ENCODE measurements at regions not wholly inside any gene's neighbourhood (a gene's known extent, or its start where the extent isn't known, plus 50 kb on each side); places are given as distances from the start of the nearest gene placed in this dataset.
A peak's percentile ranks its signal among the peaks of the same experiment; 100 is the strongest.
"Not testable (repeated sequence)": the region's sequence is repeated elsewhere in the genome, so short reads cannot be mapped to it uniquely, and the experiment has no call there.

DNA sequence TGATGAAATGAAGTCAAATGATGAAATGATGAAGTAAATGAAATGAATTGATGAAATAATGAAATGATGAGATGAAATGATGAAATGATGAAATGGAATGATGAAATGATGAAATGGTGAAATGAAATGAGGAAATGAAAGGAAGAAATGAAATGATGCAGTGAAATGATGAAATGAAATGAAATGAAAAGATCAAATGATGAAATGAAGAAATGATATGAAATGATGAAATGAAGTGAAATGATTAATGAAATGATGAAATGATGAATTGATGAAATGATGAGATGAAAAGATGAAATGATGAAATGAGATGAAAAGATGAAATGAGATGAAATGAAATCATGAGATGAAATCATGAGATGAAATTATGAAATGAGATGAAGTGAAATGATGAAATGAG is 139.2 kb upstream of the ERV3-1 start:
- not testable (repeated sequence) for DNase-seq (ENCODE audit: low read depth in 2 of 2)

DNA sequence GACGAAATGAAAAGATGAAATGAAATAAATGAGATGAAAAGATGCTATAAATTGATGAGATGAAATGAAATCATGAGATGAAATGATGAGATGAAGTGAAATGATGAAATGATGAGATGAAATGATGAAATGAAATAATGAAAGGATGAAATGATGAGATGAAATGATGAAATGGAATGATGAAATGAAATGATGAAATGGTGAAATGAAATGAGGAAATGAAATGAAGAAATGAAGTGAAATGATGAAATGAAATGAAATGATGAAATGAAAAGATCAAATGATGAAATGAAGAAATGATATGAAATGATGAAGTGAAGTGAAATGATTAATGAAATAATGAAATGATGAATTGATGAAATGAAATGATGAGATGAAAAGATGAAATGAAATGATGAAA is 138.5 kb upstream of the ERV3-1 start:
- DNase-seq (ENCODE audit: low read depth in 2 of 2), result not testable (repeated sequence)

- not testable (repeated sequence) for DNase-seq (ENCODE audit: low read depth in 2 of 2)
These were observed 138.1 kb upstream of the ERV3-1 start for GRCh38 chr7:65144557-65144956.

DNA sequence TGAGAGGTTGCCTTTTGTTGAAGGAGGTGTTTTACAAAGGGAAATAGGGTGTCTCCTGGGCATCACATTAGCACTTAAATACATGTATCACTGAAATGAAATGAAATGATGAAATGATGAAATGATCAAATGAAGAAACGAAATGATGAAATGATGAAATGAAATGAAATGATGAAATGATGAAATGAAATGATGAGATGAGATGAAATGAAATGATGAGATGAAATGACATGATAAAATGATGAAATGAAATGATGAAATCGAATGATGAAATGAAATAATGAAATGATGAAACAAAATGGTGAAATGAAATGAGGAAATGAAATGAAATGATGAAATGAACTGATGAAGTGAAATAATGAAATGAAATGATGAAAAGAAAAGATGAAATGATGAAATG is 137.6 kb upstream of the ERV3-1 start:
- not testable (repeated sequence) for DNase-seq (ENCODE audit: low read depth in 2 of 2)

DNA sequence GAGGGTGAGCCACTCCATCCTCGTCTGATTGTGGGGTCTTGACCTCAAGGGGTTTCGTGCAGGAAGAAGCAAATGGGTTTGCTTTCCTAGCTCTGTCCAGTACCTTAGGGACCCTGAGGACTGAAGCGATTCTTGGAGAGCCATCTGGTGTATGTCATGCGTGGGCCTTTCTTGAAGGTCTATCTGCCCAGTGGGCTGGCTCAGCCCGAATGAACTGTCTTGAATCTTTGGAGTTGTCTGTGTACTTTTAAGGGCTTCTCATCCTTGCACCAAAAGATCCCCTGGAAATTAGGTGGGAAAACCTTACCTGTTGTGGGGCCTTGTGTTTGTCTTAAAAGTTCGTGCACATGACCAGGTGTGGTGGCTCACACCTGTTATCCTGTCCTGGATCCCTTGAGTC is 135.4 kb upstream of the ERV3-1 start:
- DNase-seq (ENCODE audit: low read depth in 2 of 2), result not testable (repeated sequence)

GRCh38 chr7:65141405-65141778 is 134.9 kb upstream of the ERV3-1 start:
- not testable (repeated sequence) for DNase-seq (ENCODE audit: low read depth in 2 of 2)

GRCh38 chr7:65140543-65141404 is 134.3 kb upstream of the ERV3-1 start:
- not testable (repeated sequence) for DNase-seq (ENCODE audit: low read depth in 2 of 2)

- DNase-seq (ENCODE audit: low read depth in 2 of 2), result not testable (repeated sequence)
These were observed 130.4 kb upstream of the ERV3-1 start for GRCh38 chr7:65136850-65137249.

GRCh38 chr7:65133087-65133486 is 126.6 kb upstream of the ERV3-1 start:
- not testable (repeated sequence) for DNase-seq (ENCODE audit: low read depth in 2 of 2)

- DNase-seq (ENCODE audit: low read depth in 2 of 2), result not testable (repeated sequence)
These were observed 125.8 kb upstream of the ERV3-1 start for GRCh38 chr7:65132256-65132655.

DNA sequence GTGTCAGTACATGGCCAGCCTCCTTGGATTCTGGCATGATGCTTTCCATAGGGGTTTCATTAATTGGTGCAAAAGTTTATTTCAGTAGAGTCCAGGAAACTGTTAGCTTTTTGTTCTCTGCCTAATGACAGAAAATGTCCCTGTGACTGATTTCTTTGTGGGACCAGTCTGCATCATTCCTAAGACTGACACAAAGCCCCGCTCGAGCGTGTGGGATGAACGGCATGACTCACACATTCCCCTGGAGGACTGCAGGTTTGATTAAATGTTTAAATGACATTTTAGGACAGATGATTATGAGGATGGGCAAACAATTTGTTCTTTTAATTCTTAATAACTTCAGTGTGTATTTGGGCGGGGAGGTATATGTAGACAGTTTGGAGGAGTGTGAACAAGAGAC is 120.9 kb upstream of the ERV3-1 start:
- not testable (repeated sequence) for DNase-seq (ENCODE audit: low read depth in 2 of 2)

DNA sequence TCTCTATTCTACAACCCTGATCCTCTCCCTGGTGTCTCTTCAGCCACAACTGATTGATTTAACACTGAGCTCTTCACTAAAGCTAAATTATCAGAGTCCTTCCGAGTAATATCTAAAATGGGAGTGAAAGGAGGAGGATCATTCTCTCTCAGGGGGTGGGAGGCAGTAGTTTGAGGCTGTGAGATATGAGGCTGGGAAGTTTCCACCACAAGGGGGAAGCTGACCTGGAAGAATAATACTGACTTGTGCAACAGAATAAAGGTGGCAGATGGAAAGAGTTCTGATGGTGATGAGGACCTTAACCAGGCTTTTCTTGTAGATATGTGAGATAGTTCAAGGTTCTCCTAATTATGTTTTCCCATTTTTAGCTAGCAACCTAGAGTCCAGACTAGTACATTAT is 118.1 kb upstream of the ERV3-1 start:
- DNase-seq (ENCODE audit: low read depth in 2 of 2), result not testable (repeated sequence)

GRCh38 chr7:65105650-65106203 is 99.2 kb upstream of the ERV3-1 start:
- not testable (repeated sequence) for DNase-seq (ENCODE audit: low read depth in 2 of 2)

- DNase-seq (ENCODE audit: low read depth in 2 of 2), result not testable (repeated sequence)
These were observed 94.0 kb upstream of the ERV3-1 start for GRCh38 chr7:65100499-65100898.

DNA sequence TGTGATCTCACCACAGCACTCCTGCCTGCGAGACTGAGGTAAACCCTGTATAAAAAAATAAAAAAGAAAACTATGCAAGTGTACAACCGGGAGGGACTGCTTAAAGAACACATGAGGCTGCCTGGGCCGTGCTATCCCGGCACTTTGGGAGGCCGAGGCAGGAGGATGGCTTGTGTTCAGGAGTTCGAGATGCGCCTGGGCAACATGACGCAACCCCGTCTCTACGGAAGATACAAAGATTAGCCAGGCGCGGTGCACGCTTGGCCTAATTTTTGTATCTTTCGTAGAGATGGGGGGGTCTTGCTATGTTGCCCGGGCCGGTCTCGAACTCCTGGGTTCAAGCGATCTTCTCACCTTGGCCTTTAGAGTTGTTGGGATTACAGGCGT is 75.2 kb upstream of the ERV3-1 start:
- not testable (repeated sequence) for DNase-seq (ENCODE audit: low read depth in 2 of 2)

DNA sequence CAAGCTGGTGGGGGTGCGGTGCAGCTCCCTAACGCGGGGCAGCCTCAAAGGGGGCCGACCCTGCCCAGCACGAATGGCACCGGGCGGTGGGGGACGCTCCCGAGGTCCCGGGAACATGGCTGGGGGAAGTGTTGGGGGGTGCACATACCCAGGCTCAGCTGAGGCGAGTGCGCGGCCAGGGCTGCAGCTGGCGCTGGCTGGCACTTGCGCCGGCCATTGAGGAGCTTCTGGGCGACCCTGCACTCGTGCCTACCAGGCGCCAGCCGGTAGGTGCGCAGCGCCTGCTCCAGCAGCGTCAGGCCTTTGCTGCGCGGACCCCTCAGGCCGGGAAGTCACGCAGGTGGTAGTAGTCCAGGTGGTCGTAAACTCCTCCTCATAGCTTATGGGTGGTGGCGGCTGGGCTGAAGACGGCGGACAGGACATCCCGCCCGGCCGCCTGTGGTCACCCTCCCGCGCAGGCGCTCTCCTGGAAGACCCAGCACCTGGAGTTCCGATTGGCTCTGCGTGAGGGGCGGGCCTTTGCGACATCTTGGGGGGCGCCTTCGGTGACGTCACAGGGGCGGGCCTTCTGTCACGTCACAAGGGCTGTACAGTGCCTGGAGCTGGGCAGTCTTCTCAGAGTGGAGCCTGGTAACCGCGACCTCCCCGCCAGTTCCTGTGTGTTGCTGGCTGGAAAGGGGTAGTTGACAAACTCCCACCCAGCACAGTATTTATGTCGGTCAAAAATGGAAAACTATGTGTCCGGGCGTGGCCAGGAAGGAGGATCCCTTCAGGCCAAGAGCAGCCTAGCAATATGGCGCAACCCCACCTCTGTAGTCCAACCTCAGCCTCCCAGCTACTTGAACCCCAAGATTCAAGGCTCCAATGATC is 74.5 kb upstream of the ERV3-1 start:
- peak; percentile 74 to 89 for DNase-seq (ENCODE audit: low read depth in 2 of 2)

- DNase-seq (ENCODE audit: low read depth in 2 of 2), result not testable (repeated sequence)
These were observed 68.5 kb upstream of the ERV3-1 start for GRCh38 chr7:65074959-65075358.

GRCh38 chr7:65073160-65073559 is 66.7 kb upstream of the ERV3-1 start:
- DNase-seq (ENCODE audit: low read depth in 2 of 2), result not testable (repeated sequence)

DNA sequence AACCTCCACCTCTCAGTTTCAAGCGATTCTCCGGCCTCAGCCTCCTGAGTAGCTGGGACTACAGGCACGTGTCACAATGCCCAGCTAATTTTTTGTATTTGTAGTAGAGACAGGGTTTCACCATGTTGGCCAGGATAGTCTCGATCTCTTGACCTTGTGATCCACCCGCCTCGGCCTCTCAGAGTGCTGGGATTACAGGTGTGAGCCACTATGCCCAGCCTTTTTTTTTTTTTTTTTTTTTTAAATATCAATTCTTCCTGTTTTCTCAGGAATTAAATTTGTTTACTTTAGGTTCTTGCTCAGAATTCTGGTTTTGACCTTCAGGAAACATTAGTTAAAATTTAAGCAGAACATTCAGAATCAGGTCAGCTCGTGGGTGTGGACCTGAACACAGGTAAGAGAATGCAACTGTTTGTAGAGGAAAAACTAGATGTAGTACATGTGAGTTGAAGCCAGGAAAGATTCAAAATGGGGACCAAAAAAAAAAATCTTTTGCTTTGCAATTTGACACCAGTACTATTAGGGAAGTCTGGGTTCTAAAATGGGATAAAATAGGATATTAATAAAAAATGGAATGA is 65.5 kb upstream of the ERV3-1 start:
- DNase-seq (ENCODE audit: low read depth in 2 of 2), result not testable (repeated sequence)

DNA sequence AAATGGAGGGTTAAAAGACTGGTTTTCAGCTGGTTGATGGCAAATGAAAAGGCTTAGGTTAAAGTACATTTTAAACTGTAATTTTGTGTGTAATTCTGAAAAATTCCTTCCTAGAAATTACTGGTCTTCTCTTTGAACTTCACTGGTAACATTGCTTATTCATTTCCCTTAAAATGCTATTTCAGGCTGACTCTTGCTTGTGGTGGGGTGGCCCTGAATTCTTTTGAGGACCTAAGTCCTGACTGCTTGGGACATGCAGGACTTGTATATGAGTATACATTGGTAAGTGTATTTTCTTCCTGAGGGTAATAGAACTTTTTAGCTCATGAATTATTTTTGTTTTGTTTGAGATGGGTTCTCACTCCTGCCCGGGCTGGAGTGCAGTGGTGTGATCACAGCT is 63.0 kb upstream of the ERV3-1 start:
- not testable (repeated sequence) for DNase-seq (ENCODE audit: low read depth in 2 of 2)

- not testable (repeated sequence) for DNase-seq (ENCODE audit: low read depth in 2 of 2)
These were observed 56.1 kb upstream of the ERV3-1 start for GRCh38 chr7:65062566-65062965.

DNA sequence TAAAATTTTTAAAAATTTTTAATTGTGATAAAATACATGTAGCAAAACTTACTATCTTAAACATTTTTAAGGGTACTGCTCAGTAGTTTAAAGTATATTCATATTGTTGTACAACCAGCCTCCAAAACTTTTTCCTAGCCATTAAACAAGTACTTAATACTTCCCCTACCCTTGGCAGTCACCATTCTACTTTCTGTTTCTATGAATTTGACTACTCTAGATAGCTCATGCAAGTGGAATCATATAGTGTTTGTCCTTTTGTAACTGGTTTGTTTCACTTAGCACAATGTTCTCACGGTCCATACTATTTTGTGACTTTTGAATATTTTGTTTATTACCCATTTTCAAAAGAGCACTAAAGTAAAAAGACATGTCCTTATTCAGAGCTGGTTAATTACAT is 52.8 kb upstream of the ERV3-1 start:
- DNase-seq (ENCODE audit: low read depth in 2 of 2), result not testable (repeated sequence)

All from activated CD4-positive, alpha-beta T cell treated with anti-CD3 and anti-CD28 coated beads for 24 hours (primary cell).